ENCODE measurements at regions not wholly inside any gene's neighbourhood (a gene's known extent, or its start where the extent isn't known, plus 50 kb on each side); places are given as distances from the start of the nearest gene placed in this dataset.
"Not testable (repeated sequence)": the region's sequence is repeated elsewhere in the genome, so short reads cannot be mapped to it uniquely, and the experiment has no call there.

DNA sequence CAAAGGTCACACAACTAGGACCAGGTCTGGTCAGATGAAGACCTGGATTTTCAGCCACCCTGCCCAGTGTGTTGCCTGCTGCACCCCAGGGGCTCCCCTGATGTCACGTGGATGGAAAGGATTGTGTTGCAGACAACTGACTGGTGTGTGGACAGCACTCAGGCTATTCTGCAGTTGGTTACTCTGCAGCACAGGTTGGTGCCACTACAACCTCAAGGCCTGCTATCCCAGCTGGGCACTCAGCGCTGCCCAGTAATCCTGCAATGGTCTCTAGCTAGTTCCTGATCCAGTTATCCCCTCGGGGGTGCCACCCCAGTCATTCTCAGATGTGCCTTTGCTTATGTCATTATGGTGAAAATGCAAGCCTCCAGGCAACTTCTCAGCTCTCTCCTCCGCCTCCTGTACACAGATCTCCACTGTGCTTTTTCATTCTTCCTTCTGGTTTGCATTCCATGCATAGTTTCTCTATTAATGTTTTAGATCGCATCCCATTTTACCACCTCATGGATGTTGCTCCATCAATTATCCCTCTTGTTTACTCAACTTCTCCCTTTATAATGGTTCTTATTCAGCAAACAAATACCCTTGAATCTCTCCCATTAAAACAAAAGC is 503.2 kb upstream of the CAMK1G start:
- no peak for DNase-seq (ENCODE audit: low read depth in 2 of 3, low spot score in 2 of 3)

DNA sequence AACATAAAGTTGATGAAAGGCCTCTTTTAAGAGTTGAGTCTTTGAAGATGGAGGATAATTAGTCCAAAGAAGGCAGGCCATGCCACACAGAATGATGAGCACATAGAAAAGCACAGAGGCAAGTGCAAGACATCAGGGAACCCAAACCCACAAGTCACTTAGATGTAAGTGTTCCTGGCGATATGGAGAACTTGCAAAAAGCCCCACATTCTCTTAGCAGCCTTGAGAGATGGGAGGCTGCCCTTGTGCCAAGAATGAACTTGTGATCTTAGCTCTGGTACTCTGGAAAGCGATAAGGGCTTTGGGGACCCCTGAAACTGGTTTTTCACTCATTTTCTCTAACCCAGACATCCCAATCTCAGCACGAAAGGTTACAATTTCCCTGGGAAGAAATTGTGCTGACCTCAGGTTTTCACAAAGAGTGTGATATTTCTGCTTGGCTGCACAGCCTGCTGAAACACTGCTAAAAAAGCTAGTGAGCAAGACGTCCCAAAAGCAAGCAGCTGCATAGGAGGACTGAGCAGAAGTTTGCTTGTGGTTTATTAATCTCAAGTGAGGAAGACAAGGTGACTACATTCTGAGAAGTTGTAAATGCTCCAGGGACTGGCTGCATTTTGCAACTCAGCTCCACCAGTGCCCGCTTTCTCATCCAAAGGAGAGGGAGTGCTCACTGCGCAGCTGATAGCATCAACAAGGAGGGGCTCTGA is 496.9 kb upstream of the CAMK1G start:
- DNase-seq (ENCODE audit: low read depth in 2 of 3, low spot score in 2 of 3): no peak

DNA sequence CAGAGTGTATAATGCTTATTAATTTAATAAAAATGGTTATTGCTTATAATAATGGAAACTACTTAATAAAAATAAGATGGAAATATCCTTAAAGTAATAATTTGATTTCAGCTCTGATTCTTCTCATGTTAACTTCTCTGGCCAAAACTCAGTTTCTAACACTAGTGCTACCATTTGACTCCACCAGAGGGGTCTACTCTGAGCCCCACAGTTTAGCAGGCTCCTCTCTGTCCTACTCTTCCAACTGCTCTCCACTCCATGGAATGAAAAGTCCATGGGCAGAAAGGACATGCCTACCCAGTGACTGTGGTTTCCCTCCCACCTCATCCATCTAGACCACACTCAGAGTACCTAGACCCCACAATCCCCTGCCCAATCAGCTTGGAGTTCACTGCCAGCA is 489.1 kb upstream of the CAMK1G start:
- no peak for DNase-seq (ENCODE audit: low read depth in 2 of 3, low spot score in 2 of 3)

DNA sequence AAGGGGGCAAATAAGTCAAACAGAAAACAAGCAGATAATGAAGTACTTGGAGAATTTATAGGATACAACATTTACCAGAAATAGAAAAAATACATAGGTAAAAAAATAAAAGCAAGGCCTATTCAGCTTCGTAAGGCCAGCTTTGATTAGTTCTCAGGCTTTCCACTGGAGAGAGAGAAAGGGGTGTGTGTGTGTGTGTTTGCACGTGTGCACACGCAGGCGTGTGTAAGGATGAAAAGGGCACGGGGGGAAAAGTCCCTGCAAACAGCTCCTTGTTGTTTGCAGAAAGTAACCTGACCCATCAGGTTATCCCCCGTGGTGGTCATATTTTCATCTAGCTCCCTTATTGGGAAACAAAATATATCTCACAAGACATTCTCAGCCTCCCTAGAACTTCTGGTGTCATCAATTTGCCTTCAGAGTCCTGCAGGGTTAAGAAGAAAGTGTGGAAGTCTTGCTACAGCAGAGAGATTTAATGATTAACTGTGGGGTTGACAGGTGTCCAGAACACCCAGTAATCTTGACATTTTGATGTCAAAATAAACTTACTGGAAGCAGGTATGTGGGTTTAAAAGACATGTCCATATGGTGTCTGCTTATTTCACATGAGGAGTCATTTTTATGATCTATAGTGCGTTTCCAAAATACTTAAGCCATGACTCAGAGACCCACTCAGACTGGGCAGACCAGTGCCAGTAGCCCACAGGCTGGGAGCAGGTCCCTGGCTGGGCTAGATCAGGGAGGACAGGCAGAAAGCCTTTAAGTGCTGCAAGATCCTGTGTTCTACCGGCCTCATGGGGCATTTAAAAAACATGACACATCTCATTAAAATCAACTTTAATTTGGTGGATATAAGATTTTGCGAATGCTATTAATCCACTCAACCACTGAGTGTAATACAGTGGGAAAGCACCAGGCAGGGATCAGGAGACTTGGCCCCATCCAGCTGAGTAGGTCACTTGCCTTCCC is 487.6 kb upstream of the CAMK1G start:
- no peak for DNase-seq (ENCODE audit: low read depth in 2 of 3, low spot score in 2 of 3)

DNA sequence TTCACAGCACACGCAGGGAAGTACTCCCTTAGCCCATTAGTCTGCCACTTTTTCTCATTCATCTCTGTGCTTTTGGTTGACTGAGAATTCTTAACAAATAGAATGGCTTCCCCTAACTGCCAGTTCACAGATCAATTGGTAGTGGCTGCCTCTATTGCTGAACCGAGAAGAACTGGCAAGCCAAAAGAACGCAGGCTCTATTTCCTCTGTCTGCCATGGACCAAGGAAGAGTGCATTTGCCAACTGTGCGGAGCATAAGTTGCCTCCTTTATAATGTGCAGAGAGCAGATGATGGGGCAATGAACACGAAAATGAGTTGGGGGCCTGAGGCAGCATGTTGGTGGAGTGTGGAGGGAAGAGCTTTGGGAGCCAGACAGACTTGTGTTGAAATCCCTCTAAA is 483.1 kb upstream of the CAMK1G start:
- no peak for DNase-seq (ENCODE audit: low read depth in 2 of 3, low spot score in 2 of 3)

DNA sequence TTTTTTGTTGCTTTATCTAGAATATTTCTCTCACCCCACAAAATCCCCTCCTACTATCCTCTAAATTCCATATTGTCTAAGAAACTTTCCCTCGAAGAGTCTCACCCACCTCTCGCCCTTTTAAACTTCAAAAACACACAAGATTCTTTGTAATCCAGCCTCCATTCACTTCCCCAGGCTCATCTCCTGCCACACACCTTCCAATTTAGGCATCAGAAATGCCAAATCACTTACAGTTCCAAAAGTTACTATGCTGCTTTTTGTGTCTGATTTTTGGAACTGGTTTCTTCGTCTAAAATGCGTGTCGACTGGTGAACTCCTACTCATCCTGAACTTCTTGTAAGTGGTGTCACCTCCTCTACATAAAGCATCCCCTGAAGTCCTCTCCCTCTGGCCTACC is 482.4 kb upstream of the CAMK1G start:
- no peak for DNase-seq (ENCODE audit: low read depth in 2 of 3, low spot score in 2 of 3)

DNA sequence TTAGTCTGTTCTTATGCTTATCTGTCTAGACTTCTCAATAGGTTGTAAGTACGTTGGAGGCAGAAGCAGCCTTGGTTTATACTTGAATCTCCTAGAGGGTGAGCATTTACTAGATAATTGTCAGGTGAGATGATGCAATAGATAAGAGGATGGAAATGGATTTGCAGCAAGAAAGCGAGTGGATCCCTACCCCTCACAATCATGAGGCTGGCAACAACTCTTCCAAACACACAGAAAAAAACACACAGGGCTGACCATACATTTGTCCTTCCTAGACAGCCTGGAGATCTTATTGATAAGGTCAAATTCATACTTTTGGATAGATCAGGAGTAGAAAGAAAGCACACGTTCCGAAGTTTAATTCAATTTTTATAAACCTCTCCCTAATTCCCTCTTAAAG is 481.4 kb upstream of the CAMK1G start:
- DNase-seq (ENCODE audit: low read depth in 2 of 3, low spot score in 2 of 3): no peak

DNA sequence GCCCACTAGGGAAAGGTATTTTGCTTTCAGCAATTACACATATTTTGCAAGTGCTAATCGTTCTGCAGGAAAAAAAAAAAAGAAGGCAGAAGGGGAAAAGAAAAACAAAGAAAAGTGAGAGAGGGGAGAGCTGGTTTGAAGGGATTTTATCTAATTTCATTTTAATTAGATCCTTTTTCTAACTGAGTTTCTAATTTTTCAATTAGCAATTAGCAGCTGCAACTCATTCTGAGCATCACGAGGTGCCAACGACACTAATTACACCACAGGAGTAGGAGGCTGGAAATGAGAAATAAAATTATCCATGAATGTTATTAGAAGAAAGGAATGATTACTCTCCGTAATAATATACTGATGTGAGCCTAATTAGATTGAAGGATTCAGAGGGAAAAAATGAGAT is 481.0 kb upstream of the CAMK1G start:
- no peak for DNase-seq (ENCODE audit: low read depth in 2 of 3, low spot score in 2 of 3)

DNA sequence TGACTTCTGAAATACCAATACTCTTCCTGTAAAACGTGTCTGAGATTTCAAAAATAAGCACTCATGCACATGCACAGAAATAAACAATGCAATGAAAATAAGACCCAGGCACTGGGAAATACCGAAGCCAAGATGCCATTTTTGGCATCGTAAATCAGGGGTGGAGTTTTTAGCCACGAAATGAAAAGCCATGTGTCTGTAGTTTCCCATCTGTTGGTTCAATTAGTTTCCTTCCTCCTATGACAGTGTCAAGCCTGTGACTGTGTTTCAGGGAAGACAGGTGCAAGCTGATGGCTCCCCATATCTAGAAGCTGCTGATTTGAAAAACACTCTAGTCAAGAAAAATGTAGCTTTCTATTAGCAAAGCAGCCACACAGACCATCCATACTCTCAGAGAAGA is 480.4 kb upstream of the CAMK1G start:
- no peak for DNase-seq (ENCODE audit: low read depth in 2 of 3, low spot score in 2 of 3)

DNA sequence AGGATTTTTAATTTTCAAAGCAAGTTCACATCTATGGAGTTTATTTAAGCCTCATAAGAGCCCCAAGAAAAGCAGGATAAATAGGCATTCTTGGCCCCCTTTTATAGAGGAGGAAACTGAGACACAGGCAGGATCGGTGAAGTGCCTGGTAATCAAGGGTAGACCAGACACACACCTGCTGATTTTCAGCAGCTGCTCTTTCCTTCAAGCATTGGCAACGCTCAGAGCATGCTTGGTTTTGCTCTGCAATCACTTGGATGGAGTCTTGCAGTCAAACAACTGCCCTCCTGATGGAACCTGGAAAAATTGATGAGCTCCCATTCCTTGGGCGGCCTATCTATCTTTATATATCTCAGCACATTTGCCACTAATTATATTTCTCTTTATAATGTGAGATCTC is 478.9 kb upstream of the CAMK1G start:
- no peak for DNase-seq (ENCODE audit: low read depth in 2 of 3, low spot score in 2 of 3)

DNA sequence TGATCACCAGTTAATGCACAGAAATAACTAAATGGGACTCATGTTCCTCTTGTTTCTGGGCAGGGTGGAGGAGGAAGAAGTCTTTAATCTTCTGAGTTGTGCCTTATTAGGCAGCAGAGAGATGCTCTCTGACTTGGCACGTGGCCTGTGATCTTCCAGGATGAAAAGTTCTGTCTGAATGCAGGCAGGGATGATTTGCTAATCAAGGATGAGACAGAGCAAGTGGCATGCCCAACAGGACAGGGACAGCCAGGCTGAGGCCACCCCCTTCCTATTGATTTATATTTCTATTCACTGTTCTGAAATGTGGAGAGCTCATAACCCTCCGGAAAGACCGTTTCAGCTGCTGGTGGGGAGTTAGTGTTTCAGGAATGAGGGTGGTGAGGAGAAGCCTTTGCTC is 477.8 kb upstream of the CAMK1G start:
- DNase-seq (ENCODE audit: low read depth in 2 of 3, low spot score in 2 of 3): no peak

DNA sequence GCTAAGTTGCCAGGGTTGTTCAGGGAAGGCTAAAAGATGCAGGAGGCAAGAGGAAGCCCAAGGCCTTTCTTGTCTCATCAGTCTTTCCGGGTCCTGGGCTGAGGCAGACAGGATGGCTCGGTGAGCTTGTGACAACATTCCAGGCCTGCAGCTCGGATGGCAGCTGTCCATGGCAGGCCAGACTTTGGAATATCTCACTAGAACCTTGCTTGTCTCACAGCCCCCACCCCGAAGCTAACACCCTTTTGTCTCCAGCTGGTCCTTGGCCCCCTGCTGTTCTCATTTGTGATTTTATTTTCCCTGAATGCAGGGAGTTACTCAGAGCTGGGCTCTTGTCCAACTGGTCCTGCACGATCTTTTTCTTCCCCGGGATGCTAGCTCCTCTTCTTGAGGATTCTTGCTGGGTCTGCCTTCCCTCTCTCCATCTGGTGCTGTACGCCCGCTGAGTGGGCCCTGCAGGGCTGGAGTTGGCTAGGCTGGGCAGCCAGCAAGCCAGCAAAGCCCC is 477.2 kb upstream of the CAMK1G start:
- DNase-seq (ENCODE audit: low read depth in 2 of 3, low spot score in 2 of 3): no peak

DNA sequence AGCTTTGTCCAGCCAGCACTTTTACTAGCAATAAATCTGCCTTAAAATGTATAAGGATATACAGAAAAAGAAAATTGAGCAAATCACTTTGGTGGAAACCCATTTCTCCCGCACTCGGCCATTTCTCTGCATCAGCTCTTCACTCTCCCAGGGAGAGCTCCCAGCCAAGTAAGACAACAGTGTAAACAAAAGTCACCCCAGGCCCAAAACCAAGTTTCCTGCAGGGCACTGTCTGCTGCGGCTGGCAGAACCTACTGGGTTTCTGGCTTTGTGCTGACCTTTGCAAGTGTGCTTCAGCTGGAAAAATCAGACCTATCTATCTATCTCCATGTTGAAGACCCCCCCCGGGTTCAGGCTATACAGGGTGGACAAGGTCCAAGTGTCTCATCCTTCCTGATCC is 476.7 kb upstream of the CAMK1G start:
- no peak for DNase-seq (ENCODE audit: low read depth in 2 of 3, low spot score in 2 of 3)

DNA sequence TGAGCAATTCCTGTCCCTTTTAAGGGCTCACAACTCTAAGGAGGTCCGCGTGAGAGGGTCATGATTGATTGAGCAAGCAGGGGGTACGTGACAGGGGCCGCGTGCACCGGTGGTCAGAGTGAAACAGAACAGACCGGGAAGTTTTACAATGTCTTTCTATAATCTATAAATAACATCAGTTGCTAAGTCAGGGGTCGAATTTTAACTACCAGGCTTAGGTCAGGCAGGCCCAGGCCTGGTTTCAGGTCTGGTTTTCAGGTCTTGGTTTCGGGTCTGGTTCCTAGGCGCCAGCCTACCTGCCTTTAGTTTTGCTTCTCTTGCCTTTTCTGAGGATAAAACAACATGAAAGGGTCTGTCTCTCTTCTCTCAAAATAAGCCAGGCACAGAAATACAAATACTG is 476.0 kb upstream of the CAMK1G start:
- DNase-seq (ENCODE audit: low read depth in 2 of 3, low spot score in 2 of 3): no peak

DNA sequence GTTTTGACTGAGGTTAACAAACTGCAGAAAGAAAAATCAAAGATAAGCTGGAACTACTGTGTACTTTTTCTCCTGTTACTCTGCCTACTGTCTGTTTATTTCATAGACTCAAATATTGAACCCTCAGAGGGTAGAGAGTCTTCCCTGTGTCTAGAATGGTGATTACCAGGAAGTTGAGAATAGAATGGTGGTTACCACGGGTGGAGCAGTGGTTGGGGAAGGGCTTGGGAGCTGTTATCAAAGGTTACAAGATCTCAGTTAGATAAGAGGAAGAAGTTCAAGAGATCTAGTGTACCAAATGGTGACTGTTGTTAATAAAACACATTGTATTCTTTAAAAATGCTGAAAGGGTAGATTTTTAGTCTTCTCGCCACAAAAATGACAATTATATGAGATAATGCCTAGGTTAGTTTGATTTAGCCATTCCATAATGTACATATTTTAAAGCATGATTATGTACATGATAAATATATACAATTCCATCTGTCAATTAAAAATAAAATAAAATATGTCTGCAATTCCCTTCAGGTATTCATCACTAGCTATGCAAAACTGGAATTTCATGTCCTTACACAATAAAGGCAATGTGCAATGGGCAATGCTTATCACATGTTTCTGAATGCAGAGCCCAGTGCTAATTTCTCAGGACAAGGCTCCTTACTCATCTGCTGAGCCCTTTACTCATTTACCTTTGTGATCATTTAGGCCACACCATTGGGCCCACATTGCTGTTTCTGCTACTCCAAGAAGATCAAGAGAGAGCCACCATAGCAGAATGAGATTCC is 474.3 kb upstream of the CAMK1G start:
- no peak for DNase-seq (ENCODE audit: low read depth in 2 of 3, low spot score in 2 of 3)

DNA sequence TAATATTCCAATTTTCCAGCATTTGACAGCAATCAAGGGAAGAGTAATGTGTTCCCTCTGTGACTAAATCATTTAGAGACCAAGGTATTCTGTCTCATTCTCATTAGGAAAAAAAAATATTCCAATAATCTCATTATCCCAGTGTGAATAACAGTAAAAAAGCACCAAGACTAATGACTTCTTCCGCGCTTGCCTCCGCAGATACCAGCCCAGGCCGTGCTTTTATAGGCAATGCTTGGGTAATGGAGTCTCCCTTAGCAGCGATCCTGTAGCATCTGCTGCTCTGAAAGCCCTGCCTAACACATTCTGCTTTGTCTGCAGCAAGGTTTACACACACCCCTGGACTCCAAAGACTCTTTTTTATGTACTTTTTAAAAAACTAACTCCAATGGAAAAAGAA is 470.0 kb upstream of the CAMK1G start:
- no peak for DNase-seq (ENCODE audit: low read depth in 2 of 3, low spot score in 2 of 3)

DNA sequence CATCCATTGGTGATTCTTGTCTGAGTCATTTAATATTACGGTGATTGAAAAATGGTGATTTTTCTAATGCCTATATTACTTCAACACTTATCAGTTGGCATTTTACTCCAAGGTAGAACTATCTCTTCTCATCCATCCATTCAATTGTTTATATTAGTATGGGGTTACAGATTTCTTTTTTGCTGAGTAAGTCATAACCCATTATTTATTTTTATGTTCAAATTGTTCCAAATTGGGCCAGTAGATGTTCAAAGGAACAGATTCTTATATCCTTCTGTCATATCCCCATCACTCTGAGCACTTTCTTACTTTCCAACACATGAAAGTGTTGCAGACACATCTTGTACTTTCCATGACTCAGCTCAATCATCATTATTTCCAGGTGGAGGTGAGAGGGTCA is 466.8 kb upstream of the CAMK1G start:
- no peak for DNase-seq (ENCODE audit: low read depth in 2 of 3, low spot score in 2 of 3)

DNA sequence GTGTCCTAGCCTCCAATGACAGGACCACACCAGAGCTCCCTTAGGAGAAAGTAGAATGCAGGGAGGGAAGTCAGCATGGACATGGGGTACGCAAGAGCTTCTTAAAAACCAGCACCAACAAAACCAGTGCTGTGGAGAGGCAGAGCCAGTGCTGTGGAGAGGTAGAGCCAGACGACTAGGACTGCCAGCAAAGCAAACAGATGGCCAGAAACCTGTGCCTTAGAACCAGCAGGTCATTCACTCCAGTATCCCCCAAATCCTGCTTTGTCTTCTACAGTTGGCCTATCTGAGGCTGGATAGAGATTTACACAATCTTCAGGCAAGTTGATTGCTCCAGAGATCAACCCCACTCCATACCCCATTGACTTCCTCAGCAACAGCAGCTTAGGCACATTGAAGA is 459.9 kb upstream of the CAMK1G start:
- DNase-seq (ENCODE audit: low read depth in 2 of 3, low spot score in 2 of 3): no peak

DNA sequence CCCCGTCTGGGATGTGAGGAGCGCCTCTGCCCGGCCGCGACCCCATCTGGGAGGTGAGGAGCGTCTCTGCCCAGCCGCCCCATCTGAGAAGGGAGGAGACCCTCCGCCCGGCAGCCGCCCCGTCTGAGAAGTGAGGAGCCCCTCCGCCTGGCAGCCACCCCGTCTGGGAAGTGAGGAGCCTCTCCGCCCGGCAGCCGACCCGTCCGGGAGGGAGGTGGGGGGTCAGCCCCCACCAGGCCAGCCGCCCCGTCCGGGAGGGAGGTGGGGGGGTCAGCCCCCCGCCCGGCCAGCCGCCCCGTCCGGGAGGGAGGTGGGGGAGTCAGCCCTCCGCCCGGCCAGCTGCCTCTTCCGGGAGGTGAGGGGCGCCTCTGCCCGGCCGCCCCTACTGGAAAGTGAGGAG is 454.4 kb upstream of the CAMK1G start:
- not testable (repeated sequence) for DNase-seq (ENCODE audit: low read depth in 2 of 3, low spot score in 2 of 3)

DNA sequence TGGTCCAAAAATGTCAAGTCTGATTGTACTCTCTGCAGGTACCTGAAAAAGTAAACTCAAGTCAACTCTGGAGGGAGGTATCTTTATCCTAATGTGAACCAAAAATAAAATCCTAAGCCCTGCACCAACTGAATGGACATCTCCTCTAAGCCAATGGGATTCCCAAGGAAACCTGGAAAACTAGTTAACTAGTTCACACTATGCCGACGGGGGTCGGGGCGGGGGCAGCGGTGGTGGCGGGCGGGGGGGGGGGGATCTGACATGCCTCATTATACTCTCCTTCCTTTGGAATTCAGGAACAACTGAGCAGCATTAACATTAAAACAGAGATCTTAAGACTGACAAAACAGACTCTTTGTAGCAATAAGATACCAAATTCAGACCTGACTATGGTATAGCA is 452.6 kb upstream of the CAMK1G start:
- no peak for DNase-seq (ENCODE audit: low read depth in 2 of 3, low spot score in 2 of 3)
